Activated T-cell treated with anti-CD3 and anti-CD28 coated beads for 24 hours (primary cell): ENCODE measurements at regions not wholly inside any gene's neighbourhood (a gene's known extent, or its start where the extent isn't known, plus 50 kb on each side); places are given as distances from the start of the nearest gene placed in this dataset.

ENCODE experiments used
- DNase-seq: peaks from one replicate; pipeline ENCODE4 v3.0.0-alpha.2; 2020; ENCODE audit warnings: low read depth

GRCh38 chr1:84090447-84091245, 53.4 kb upstream of the PRKACB start:
- DNase-seq: no peak

- no peak for DNase-seq
These were observed 54.2 kb upstream of the PRKACB start for GRCh38 chr1:84089867-84090266.

DNA sequence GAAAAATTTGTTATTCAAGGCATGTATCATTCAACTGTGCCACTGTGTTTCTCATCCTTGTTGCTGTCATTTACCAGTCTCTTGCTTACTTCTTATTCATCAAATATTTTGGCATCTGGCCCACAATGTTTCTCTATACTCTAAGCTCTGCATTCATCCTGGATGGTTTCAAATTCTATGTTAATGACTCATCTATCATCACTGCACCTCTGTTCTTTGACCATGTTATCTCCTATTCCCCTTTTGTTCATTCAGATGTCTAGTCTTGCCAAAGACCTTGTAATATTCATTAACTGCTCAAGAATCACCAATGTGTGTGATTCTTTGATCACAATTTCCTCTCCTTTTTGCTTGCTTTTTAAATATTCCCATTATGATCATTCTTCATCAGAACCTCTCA, 54.6 kb upstream of the PRKACB start:
- no peak for DNase-seq

GRCh38 chr1:84086616-84087015, 57.5 kb upstream of the PRKACB start:
- no peak for DNase-seq

GRCh38 chr1:84086189-84086588, 57.9 kb upstream of the PRKACB start:
- no peak for DNase-seq

- DNase-seq: no peak
These were observed 60.8 kb upstream of the PRKACB start for GRCh38 chr1:84083307-84083706.

- DNase-seq: no peak
These were observed 65.2 kb upstream of the PRKACB start for GRCh38 chr1:84078842-84079202.

DNA sequence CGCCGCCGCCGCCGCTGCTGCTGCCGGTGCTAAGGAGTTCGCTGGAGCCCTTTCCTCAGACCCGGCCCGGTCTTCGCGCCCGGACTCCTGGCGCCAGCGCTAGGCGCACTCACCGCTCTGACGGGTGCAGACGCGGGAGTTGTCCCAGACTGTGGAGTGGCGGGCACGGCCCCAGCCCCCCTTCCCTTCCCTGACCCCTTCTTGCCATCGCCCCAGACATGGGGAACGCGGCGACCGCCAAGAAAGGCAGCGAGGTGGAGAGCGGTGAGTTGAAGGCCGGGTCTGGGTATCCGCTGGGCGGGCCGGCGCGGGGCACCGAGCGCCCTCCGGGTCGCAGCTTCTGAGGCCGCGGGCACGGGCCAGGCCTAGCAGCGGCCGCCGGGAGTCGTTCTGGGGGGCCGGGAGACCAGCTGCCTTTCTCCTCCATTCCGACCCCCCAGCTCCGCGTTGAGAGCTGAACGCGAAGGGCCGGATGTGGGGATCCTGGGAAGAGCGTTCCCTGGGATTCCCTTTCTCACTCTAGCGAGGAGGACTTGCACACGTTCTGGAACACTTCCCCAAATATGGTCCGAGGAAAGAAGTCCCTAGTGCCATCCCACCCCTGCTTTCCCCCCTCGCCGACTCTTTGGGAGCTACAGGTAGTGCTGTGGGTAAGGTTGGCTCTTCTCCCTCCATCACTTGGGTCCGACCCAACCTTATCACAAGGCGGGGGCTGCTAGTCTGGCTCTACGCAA, 65.8 kb upstream of the PRKACB start:
- peak; percentile 13 for DNase-seq

DNA sequence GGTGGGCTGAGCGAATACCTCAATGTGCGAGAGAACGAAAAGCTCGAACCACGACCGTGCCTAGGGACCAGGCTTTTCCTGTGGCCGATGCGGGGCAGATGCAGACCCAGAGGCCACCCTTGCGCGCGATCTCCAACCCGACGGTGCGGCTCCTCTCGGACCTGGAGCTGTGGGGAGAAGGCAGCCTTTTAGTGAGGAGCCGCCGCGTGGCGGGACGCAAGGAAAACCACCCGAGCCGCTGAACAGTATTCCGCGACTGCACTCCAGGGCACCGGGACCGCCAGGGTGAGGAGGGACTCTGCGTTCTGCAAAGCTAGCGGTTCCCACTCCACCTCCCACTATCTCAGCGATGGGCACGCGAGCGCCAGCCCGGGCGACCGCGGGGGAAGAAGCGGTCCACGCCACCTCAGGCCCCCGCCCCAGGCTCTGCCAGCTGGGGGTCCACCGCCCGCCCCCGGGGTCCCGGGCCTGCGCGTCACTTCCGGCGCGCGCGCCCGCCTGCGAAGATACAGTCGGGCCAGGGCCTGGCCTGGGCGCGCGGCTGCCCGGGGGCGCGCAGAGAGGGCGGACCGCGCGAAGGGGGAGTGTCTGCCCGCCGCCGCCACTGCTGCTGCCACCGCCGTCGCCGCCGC, 66.5 kb upstream of the PRKACB start:
- peak; percentile 70 for DNase-seq

DNA sequence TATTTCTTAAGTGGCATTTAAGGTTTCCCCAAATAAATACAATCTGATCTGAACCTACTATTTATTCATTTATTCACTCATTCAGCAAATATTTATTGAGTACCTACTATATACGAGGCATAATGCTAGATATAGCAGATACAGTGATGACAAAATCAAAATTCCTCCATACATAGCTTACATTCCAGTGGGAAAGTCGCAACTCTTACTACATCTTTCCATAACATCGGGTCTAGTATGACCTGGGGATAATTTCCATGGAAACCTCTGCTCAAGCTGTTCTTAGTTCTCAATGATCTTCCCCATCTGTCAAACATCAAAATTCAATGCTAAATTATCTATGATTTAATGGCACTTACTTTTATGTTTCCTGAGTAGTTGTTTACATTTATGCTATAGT, 70.8 kb upstream of the PRKACB start:
- no peak for DNase-seq

DNA sequence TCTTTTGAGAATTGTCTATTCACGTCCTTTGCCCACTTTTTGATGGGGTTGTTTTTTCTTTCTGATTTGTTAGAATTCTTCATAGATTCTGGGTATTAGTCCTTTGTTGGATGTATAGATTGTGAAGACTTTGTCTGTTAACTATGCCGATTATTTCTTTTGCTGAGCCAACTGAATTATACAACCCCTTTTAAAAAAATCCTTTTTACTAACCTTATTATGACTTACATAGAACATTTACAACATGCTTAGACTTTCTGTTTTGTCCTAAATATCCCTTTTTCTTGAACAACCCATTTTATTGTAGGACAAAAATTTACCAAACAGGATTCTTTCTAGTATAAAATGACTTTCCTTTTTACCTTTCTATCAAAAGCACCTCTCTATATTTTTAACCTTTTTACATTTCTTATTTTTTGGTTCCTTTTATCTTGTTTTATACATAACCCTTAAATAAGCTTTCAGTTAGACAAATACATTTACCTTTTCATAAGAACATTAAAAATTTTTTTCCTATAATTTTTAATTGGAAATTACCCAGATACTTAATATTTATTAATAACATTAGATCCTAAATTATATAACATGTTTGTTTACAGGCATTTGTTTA, 70.4 kb upstream of the TTLL7 start:
- no peak for DNase-seq

- DNase-seq: no peak
These were observed 63.6 kb upstream of the TTLL7 start for GRCh38 chr1:84062496-84062895.

GRCh38 chr1:84061336-84061735, 62.4 kb upstream of the TTLL7 start:
- DNase-seq: no peak

- DNase-seq: no peak
These were observed 61.8 kb upstream of the TTLL7 start for GRCh38 chr1:84060781-84061180.

GRCh38 chr1:84048820-84049219, 49.9 kb upstream of the TTLL7 start:
- no peak for DNase-seq
